Gastrocnemius medialis (tissue), 4 donors: ENCODE measurements at regions not wholly inside any gene's neighbourhood (a gene's known extent, or its start where the extent isn't known, plus 50 kb on each side); places are given as distances from the start of the nearest gene placed in this dataset.

Experiments
- ATAC-seq, 2 donors: fragments of 150-250 bp; one replicate each; pipeline ENCODE4 v1.9.1; 2016
- DNase-seq, 2 donors: peaks; one replicate each; pipeline ENCODE4 v3.0.0-alpha.2; 2019
- H3K27ac ChIP-seq, 4 donors: fragments of 200-600 bp; sonication (generic); 1 replicate in 1 of 4; 2 replicates in 3 of 4; pipeline ENCODE4 v1.5.1; 2016 to 2018; ENCODE audit warnings: mild to moderate bottlenecking in 2 of 4, moderate library complexity in 1 of 4
- H3K27me3 ChIP-seq, 3 donors: fragments of 200-600 bp; sonication (generic) in 2 of 3; 1 replicate in 1 of 3; 2 replicates in 2 of 3; pipeline versions ENCODE4 v1.5.1 to v1.6.0; 2016 to 2019; ENCODE audit warnings: mild to moderate bottlenecking in 1 of 3, moderate library complexity in 1 of 3
- H3K36me3 ChIP-seq, 2 donors: fragments of 200-600 bp; sonication (generic) in 1 of 2; one replicate each; pipeline ENCODE4 v1.5.1; 2017 to 2018
- H3K4me1 ChIP-seq, 2 donors: fragments of 200-600 bp; sonication (generic) in 1 of 2; one replicate each; pipeline ENCODE4 v1.5.1; 2016 to 2017; ENCODE audit warnings: mild to moderate bottlenecking in 2 of 2
- H3K4me3 ChIP-seq, 4 donors: fragments of 200-600 bp; sonication (generic) in 3 of 4; 1 replicate in 1 of 4; 2 replicates in 3 of 4; pipeline ENCODE4 v1.5.1; 2016 to 2019; ENCODE audit warnings: mild to moderate bottlenecking in 2 of 4
- H3K9me3 ChIP-seq, 3 donors: fragments of 200-600 bp; sonication (generic) in 2 of 3; 1 replicate in 1 of 3; 2 replicates in 2 of 3; pipeline ENCODE4 v1.5.1; 2016 to 2019
- CTCF ChIP-seq, 5 experiments: fragments of 450-650 bp in 3 of 5; fragments of 200-600 bp in 2 of 5; sonication (generic) in 2 of 5; IDR thresholded peaks in 4 of 5; conservative IDR thresholded peaks in 1 of 5; 1 replicate in 4 of 5; 2 replicates in 1 of 5; pipeline ENCODE4 v1.5.1; 2016 to 2019; ENCODE audit warnings: antibody characterized with exemption in 5 of 5, mild to moderate bottlenecking in 3 of 5, moderate library complexity in 3 of 5
- POLR2A ChIP-seq, 2 donors: fragments of 450-650 bp; IDR thresholded peaks; one replicate each; pipeline ENCODE4 v1.6.1; 2017; ENCODE audit warnings: antibody characterized with exemption in 2 of 2, mild to moderate bottlenecking in 2 of 2, moderate library complexity in 2 of 2
- in situ Hi-C, 4 donors: fragments of 200-750 bp; cut with MboI; loops; one replicate each; pipeline versions ENCODE4 v1.15.0 to v1.8.0; 2017; ENCODE audit warnings: low sequenced_read_pairs in 4 of 4
- intact Hi-C: fragments of 100-400 bp; cut with DNase I; formaldehyde crosslinking; loops from one replicate; pipeline ENCODE4 v1.15.1; 2023; ENCODE audit warnings: low total_unique reads

- Histone ChIP-seq H3K4me3 (no peak overlapping the region), H3K4me1 (no peaks in the 10 kb centered on the region), H3K27ac (no peak overlapping the region), H3K9me3 (no peaks in the 10 kb centered on the region), H3K36me3 (no peaks in the 10 kb centered on the region), H3K27me3 (no peaks in the 10 kb centered on the region)
- in situ Hi-C loops, result no loop called here
- ATAC-seq (no peak), DNase-seq (no peak)
- TF ChIP-seq POLR2A (IDR thresholded peaks at IDR 0.05), result no peak
- TF ChIP-seq CTCF (IDR thresholded peaks at IDR 0.05 in 4 of 5, conservative IDR thresholded peaks at IDR 0.05 in 1 of 5), result no peak
- intact Hi-C loops, result no loop called here
Measured at GRCh38 chr14:105898482-105899010, 372.2 kb downstream of the TMEM121 start.

GRCh38 chr14:105899071-105899641, 372.8 kb downstream of the TMEM121 start:
- Histone ChIP-seq H3K27ac (no peak overlapping the region), H3K9me3 (no peaks in the 10 kb centered on the region), H3K4me1 (no peaks in the 10 kb centered on the region), H3K27me3 (no peaks in the 10 kb centered on the region), H3K4me3 (no peak overlapping the region), H3K36me3 (no peaks in the 10 kb centered on the region)
- in situ Hi-C loops (no loop called here), intact Hi-C loops (no loop called here)
- no peak for TF ChIP-seq POLR2A (IDR thresholded peaks at IDR 0.05)
- TF ChIP-seq CTCF (IDR thresholded peaks at IDR 0.05 in 4 of 5, conservative IDR thresholded peaks at IDR 0.05 in 1 of 5), result no peak
- ATAC-seq (no peak), DNase-seq (no peak)

- DNase-seq (no peak), ATAC-seq (no peak)
- no peaks in the 10 kb centered on the region for H3K9me3 ChIP-seq
- no peak overlapping the region for H3K27ac ChIP-seq
- intact Hi-C loops, result no loop called here
- in situ Hi-C loops, result no loop called here
- no peaks in the 10 kb centered on the region for H3K27me3 ChIP-seq
- no peaks in the 10 kb centered on the region for H3K36me3 ChIP-seq
- H3K4me3 ChIP-seq, result no peak overlapping the region
- TF ChIP-seq CTCF (IDR thresholded peaks at IDR 0.05 in 4 of 5, conservative IDR thresholded peaks at IDR 0.05 in 1 of 5) (no peak), POLR2A (IDR thresholded peaks at IDR 0.05) (no peak)
- H3K4me1 ChIP-seq, result no peaks in the 10 kb centered on the region
Measured at GRCh38 chr14:105899657-105900397, 373.4 kb downstream of the TMEM121 start.

GRCh38 chr14:105900398-105901160, 374.2 kb downstream of the TMEM121 start:
- H3K4me3 ChIP-seq, result no peak overlapping the region
- TF ChIP-seq POLR2A (IDR thresholded peaks at IDR 0.05) (no peak), CTCF (IDR thresholded peaks at IDR 0.05 in 4 of 5, conservative IDR thresholded peaks at IDR 0.05 in 1 of 5) (no peak)
- ATAC-seq (no peak), DNase-seq (no peak)
- no peaks in the 10 kb centered on the region for H3K4me1 ChIP-seq
- in situ Hi-C loops (no loop called here), intact Hi-C loops (no loop called here)
- no peaks in the 10 kb centered on the region for H3K36me3 ChIP-seq
- H3K9me3 ChIP-seq, result no peaks in the 10 kb centered on the region
- H3K27ac ChIP-seq, result no peak overlapping the region
- no peaks in the 10 kb centered on the region for H3K27me3 ChIP-seq
